SU-DHL-6 (cell line): ENCODE measurements at regions not wholly inside any gene's neighbourhood (a gene's known extent, or its start where the extent isn't known, plus 50 kb on each side); places are given as distances from the start of the nearest gene placed in this dataset.

Experiments used
- H2AFZ ChIP-seq: fragments of 200-600 bp; sonication (generic); 2 replicates; pipeline ENCODE4 v1.6.1; 2014; ENCODE audit warnings: low read depth, mild to moderate bottlenecking, moderate library complexity, mixed read lengths, antibody characterized with exemption, low read length; ENCODE audit not compliant: severe bottlenecking
- H3F3A ChIP-seq: fragments of 200-600 bp; shearing (Covaris generic); 2 replicates; pipeline ENCODE4 v1.6.0; 2016; ENCODE audit warnings: antibody characterized with exemption, mild to moderate bottlenecking; ENCODE audit not compliant: insufficient read depth
- H3K27ac ChIP-seq: fragments of 200-600 bp; sonication (generic); 2 replicates; pipeline ENCODE4 v1.5.1; 2016; ENCODE audit warnings: low read depth, mild to moderate bottlenecking, low read length, moderate library complexity, mixed read lengths
- H3K27me3 ChIP-seq: fragments of 200-600 bp; sonication (generic), shearing (Covaris generic); 2 replicates; pipeline ENCODE4 v1.6.0; 2014; ENCODE audit warnings: mild to moderate bottlenecking, low read length
- H3K36me3 ChIP-seq: fragments of 200-600 bp; sonication (generic); 2 replicates; pipeline ENCODE4 v1.6.1; 2014; ENCODE audit warnings: mild to moderate bottlenecking, low read length, mixed read lengths
- H3K4me2 ChIP-seq: fragments of 300-600, 200-600 bp; shearing (Covaris generic), sonication (generic); 2 replicates; pipeline ENCODE4 v1.6.0; 2014; ENCODE audit warnings: low read length, low read depth, mild to moderate bottlenecking; ENCODE audit not compliant: poor library complexity, severe bottlenecking
- H3K4me3 ChIP-seq: fragments of 200-600 bp; sonication (generic); 2 replicates; pipeline ENCODE4 v1.5.1; 2014; ENCODE audit warnings: antibody characterized with exemption, low read length, mild to moderate bottlenecking, mixed read lengths; ENCODE audit not compliant: insufficient read depth, poor library complexity, severe bottlenecking
- H3K79me2 ChIP-seq: fragments of 200-600 bp; sonication (generic); 2 replicates; pipeline ENCODE4 v1.6.1; 2014; ENCODE audit warnings: mild to moderate bottlenecking, low read length, moderate library complexity; ENCODE audit not compliant: insufficient read depth
- H3K9ac ChIP-seq: fragments of 200-600 bp; sonication (generic); 2 replicates; pipeline ENCODE4 v1.7.0; 2014; ENCODE audit warnings: mild to moderate bottlenecking, low read length
- H3K9me2 ChIP-seq: fragments of 200-600 bp; sonication (generic); replicated peaks from 2 replicates; pipeline ENCODE4 v1.6.1; 2014; ENCODE audit warnings: low read length; ENCODE audit not compliant: insufficient read depth
- H3K9me3 ChIP-seq: fragments of 200-600 bp; sonication (generic); 2 replicates; pipeline ENCODE4 v1.6.1; 2014; ENCODE audit warnings: low read length, mixed read lengths; ENCODE audit not compliant: insufficient read depth
- H4K20me1 ChIP-seq: fragments of 200-600 bp; sonication (generic); 2 replicates; pipeline ENCODE4 v1.6.1; 2014; ENCODE audit warnings: low read depth, mild to moderate bottlenecking, antibody characterized with exemption, low read length, moderate library complexity, mixed read lengths
- CTCF ChIP-seq: fragments of 200-600 bp; sonication (generic); IDR thresholded peaks from one replicate; pipeline ENCODE4 v1.5.1; 2017; ENCODE audit warnings: antibody characterized with exemption, mild to moderate bottlenecking, low read length, moderate library complexity; ENCODE audit not compliant: insufficient read depth, poor library complexity, severe bottlenecking
- EZH2phosphoT487 ChIP-seq: fragments of 200-600 bp; sonication (generic), shearing (Covaris generic); conservative IDR thresholded peaks from 2 replicates; pipeline ENCODE4 v1.6.1; 2018; ENCODE audit warnings: mild to moderate bottlenecking, antibody characterized with exemption, low read length, moderate library complexity, mixed read lengths

DNA sequence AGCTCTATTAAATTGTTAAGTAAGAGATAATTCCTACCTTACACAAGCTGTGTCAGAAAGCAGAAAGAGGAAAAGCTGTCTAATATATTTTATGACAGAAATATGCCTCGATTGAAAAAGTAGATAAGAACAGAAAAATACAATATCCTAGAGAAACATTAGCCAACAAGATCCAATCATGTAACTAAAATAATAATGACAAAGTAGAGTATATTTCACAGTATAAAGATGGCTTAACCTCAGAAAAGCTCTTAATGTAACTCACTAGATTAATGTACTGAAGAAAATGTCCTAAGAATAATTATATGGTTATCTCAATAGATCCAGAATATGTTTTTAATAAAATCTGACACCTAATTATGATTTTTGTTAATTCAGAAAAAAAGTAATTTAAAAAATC, 89.8 kb upstream of the HABP2 start:
- H3K4me2 ChIP-seq = no peak overlapping the region
- no peaks in the 10 kb centered on the region for H3K36me3 ChIP-seq
- H3K9me2 ChIP-seq = no peaks in the 10 kb centered on the region
- H3F3A ChIP-seq = no peaks in the 10 kb centered on the region
- no peaks in the 10 kb centered on the region for H3K27me3 ChIP-seq
- no peaks in the 10 kb centered on the region for H4K20me1 ChIP-seq
- TF ChIP-seq EZH2phosphoT487 (no peak), CTCF (no peak)
- no peak overlapping the region for H3K4me3 ChIP-seq
- no peak overlapping the region for H2AFZ ChIP-seq
- no peak overlapping the region for H3K9ac ChIP-seq
- no peak overlapping the region for H3K27ac ChIP-seq
- H3K9me3 ChIP-seq = no peaks in the 10 kb centered on the region
- no peaks in the 10 kb centered on the region for H3K79me2 ChIP-seq

DNA sequence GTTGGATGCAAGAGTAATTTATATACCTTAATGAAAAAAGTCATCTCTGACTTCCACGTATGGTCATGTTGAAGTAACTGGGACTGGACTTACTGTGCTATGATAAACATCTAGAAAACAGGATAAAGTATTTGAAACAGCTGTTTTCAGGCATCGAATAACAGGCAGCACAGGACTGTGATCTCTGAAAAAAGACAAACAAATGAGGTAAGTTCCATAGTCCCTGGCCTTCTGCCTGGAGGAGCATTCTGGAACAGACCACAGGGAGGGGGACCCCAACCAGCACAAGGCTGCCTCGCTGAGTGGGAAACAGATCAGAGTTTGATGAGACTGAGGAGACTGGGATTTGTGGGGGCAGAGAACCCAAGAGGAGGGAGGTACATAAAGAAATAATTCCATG, 89.1 kb upstream of the HABP2 start:
- no peak overlapping the region for H3K4me3 ChIP-seq
- no peak overlapping the region for H2AFZ ChIP-seq
- no peaks in the 10 kb centered on the region for H3K9me3 ChIP-seq
- TF ChIP-seq CTCF (no peak), EZH2phosphoT487 (no peak)
- H3K9ac ChIP-seq = no peak overlapping the region
- no peak overlapping the region for H3K27ac ChIP-seq
- no peaks in the 10 kb centered on the region for H3K9me2 ChIP-seq
- no peaks in the 10 kb centered on the region for H4K20me1 ChIP-seq
- H3K79me2 ChIP-seq = no peaks in the 10 kb centered on the region
- H3K27me3 ChIP-seq = no peaks in the 10 kb centered on the region
- no peaks in the 10 kb centered on the region for H3K36me3 ChIP-seq
- H3F3A ChIP-seq = no peaks in the 10 kb centered on the region
- no peak overlapping the region for H3K4me2 ChIP-seq

GRCh38 chr10:113469796-113470195, 83.1 kb upstream of the HABP2 start:
- Histone ChIP-seq H3K4me2 (no peak overlapping the region), H3K9me2 (no peaks in the 10 kb centered on the region), H3F3A (no peaks in the 10 kb centered on the region), H3K27ac (no peak overlapping the region), H3K36me3 (no peaks in the 10 kb centered on the region), H3K4me3 (no peak overlapping the region), H2AFZ (no peak overlapping the region), H3K9me3 (no peaks in the 10 kb centered on the region), H4K20me1 (no peaks in the 10 kb centered on the region), H3K9ac (no peak overlapping the region), H3K27me3 (no peaks in the 10 kb centered on the region), H3K79me2 (no peaks in the 10 kb centered on the region)
- TF ChIP-seq EZH2phosphoT487 = no peak
- no peak for TF ChIP-seq CTCF
